Fibroblast of mammary gland (primary cell): ENCODE measurements at regions not wholly inside any gene's neighbourhood (a gene's known extent, or its start where the extent isn't known, plus 50 kb on each side); places are given as distances from the start of the nearest gene placed in this dataset.

Experiments
- DNase-seq: peaks from one replicate; pipeline ENCODE4 v3.0.0-alpha.2; 2010; ENCODE audit warnings: low read depth
- H3K4me3 ChIP-seq: 2 replicates; pipeline ENCODE4 v1.5.1; 2011; ENCODE audit warnings: low read depth, mild to moderate bottlenecking, low read length, moderate library complexity; ENCODE audit not compliant: control insufficient read depth
- TF ChIP-seq, protein P1 (sequence below): conservative IDR thresholded peaks from 2 replicates; pipeline ENCODE4 v1.5.1; 2011; ENCODE audit warnings: low read depth, low read length, inconsistent platforms; ENCODE audit not compliant: control insufficient read depth, insufficient read depth

- H3K4me3 ChIP-seq = no peak overlapping the region
- TF ChIP-seq, protein P1, sequence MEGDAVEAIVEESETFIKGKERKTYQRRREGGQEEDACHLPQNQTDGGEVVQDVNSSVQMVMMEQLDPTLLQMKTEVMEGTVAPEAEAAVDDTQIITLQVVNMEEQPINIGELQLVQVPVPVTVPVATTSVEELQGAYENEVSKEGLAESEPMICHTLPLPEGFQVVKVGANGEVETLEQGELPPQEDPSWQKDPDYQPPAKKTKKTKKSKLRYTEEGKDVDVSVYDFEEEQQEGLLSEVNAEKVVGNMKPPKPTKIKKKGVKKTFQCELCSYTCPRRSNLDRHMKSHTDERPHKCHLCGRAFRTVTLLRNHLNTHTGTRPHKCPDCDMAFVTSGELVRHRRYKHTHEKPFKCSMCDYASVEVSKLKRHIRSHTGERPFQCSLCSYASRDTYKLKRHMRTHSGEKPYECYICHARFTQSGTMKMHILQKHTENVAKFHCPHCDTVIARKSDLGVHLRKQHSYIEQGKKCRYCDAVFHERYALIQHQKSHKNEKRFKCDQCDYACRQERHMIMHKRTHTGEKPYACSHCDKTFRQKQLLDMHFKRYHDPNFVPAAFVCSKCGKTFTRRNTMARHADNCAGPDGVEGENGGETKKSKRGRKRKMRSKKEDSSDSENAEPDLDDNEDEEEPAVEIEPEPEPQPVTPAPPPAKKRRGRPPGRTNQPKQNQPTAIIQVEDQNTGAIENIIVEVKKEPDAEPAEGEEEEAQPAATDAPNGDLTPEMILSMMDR = no peak
Observed at GRCh38 chr11:114909866-114910265, 231.5 kb downstream of the NXPE2 start.

GRCh38 chr11:114912826-114913225 is 234.5 kb downstream of the NXPE2 start:
- no peak for DNase-seq
- H3K4me3 ChIP-seq = no peak overlapping the region
- TF ChIP-seq, protein P1 = no peak

More at GRCh38 chr11:114909866-114910265, 231.5 kb downstream of the NXPE2 start:
- no peak for DNase-seq

DNA sequence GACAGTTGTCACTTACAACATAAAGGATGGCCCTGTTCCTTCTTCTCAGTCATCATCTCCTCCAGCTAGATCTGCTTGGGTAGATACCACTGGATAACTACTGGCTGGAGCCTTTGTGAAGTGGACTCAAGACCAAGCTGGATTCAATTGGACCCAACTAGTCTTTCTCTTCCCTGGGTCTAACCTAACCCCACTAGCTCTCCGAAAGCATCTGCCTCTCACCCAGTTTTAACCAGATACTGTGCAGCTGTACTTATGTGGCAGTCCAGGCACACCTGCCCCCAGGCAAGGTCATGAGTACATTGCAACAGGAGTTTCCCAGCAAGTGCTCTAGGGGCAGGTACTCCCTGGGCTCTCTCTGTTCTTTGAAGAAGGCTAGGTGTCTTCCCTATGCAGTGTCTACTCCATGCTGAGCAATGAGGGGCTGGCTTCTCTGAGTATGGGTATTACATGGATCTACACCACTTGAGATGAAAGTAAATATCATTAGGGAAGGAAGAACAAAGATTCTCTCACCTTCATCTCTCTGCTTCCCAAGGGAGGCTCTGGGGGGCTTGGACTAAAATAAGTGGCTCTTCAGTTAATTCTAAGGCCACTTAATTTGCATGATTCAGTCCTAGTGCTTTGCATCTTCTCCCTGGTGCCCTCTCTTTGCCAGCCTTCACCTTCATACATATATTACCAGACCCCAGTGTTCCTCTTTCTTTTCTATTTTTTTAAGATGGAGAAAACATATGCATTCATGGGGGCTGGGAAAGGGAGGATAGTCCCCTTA is 236.1 kb downstream of the NXPE2 start:
- H3K4me3 ChIP-seq = no peak overlapping the region
- TF ChIP-seq, protein P1 = no peak
- DNase-seq = no peak

- H3K4me3 ChIP-seq = no peak overlapping the region
- no peak for DNase-seq
- TF ChIP-seq, protein P1 = no peak
Observed at GRCh38 chr11:114915871-114916805, 237.8 kb downstream of the NXPE2 start.

DNA sequence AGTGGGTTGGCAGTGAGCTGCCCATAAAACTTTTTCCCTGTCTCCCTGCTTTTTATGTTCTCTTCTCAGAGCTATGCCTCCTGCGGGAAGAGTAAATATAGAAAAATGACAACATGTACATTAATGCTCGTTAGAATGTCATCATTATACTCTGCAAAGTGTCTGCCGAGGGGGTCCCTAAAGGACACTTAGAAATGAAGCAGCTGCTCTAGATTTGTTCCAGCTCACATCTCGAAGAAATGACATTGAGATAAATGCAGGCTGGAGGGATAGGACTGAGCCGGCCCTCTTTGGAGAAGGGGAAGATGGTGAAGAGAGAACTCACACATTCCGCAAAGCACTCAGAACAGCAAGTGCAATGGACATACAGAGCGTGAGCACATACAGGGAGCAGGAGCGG is 240.0 kb downstream of the NXPE2 start:
- H3K4me3 ChIP-seq = no peak overlapping the region
- TF ChIP-seq, protein P1 = no peak
- DNase-seq = no peak

DNA sequence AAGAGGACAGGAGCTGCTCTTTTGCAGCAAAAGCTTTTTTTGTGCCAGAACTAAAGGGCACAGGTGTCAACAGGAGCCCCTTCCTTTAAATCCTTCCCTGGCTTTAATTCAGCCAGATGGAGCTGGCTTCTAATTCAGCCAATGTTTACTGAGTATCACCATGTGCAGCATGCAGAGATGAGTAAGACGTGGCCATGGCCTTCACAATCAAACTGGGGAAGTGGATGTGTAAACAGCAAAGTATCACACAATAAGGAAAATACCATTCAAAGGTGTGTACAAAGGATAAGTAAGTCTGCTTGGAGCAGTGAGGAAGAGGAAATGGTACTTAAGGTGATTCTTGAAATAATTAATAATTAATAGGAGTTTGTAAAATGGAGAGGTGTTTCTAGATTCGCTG is 243.4 kb downstream of the NXPE2 start:
- no peak overlapping the region for H3K4me3 ChIP-seq
- no peak for DNase-seq
- TF ChIP-seq, protein P1 = no peak
